ENCODE measurements at regions not wholly inside any gene's neighbourhood (a gene's known extent, or its start where the extent isn't known, plus 50 kb on each side); places are given as distances from the start of the nearest gene placed in this dataset.

DNA sequence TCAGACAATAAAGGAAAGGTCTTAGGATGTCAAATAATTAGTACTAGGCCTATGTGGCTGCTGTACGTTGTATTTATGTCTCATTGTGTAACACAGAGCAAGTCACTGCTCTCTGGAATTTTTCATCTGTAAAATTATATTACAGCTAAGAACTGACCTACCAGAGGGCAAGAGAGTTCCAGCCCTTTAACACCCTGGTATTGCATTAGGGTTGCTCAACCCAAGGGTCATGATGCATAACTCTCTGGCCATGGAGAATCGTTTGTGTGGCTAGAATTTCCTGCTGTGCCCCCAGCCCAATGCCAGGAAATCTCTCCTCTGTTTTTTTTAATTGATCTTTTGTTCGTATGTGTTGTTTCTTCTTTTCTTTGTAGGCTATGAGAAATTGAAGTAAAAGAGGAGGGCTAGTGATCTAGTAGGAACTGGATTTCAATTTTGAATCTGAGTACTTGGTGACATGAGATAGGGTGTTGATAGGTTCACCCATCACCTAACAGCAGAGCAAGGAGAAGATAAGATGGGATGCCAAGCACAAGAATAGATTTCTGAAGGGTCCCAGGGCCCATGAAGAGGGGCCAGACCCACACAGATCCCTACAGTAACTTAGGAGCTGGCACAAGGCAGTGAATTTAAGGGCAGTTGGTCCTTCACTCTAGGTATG, 571.2 kb upstream of the TNP1 start:
- H3K27me3 ChIP-seq (ENCODE audit: control insufficient read depth, insufficient read depth, low read length), result 0 out of 2 replicates have a peak, but pooled peaks cover 7% of the 10 kb centered on the region
- peaks cover 13% of the 10 kb centered on the region for H3K4me1 ChIP-seq (ENCODE audit: control insufficient read depth, insufficient read depth, low read length)
- no peak overlapping the region for H3K27ac ChIP-seq (ENCODE audit: low read depth, low read length)
- no peak overlapping the region for H3K4me3 ChIP-seq (ENCODE audit: low read depth, low read length)
- H3K36me3 ChIP-seq (ENCODE audit: control insufficient read depth, insufficient read depth, low read length), result no peaks in the 10 kb centered on the region
- no peaks in the 10 kb centered on the region for H3K9me3 ChIP-seq (ENCODE audit: control insufficient read depth, insufficient read depth, low read length)
- no peak overlapping the region for H3K9ac ChIP-seq (ENCODE audit: low read depth, low read length)

DNA sequence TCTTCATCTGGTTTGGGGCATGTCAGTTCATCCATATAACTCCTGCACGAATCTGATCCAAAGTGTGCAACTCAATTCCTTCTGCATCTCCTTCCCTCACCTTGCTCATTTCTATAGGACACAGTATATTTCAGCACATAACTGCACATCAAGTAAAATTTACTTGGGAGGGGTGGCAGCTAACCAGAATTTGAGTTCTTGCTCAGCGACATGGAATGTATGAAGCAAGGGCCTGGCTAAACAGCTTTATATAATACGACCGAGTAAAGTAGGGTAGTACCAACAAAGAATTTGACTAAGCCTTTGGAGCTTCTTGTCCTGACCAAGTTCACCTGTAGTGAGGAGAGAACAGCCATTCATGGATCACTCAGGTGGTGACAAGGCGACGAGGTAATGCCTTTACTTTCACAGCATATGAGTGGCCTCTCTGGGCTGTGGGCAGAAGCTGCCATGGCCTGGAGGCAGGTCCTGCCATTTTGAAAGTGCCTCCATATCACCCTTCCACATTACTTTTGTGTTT, 570.2 kb upstream of the TNP1 start:
- Histone ChIP-seq H3K4me1 (ENCODE audit: control insufficient read depth, insufficient read depth, low read length) (peaks cover 13% of the 10 kb centered on the region), H3K4me3 (ENCODE audit: low read depth, low read length) (no peak overlapping the region), H3K36me3 (ENCODE audit: control insufficient read depth, insufficient read depth, low read length) (no peaks in the 10 kb centered on the region), H3K9ac (ENCODE audit: low read depth, low read length) (no peak overlapping the region), H3K9me3 (ENCODE audit: control insufficient read depth, insufficient read depth, low read length) (no peaks in the 10 kb centered on the region), H3K27ac (ENCODE audit: low read depth, low read length) (no peak overlapping the region), H3K27me3 (ENCODE audit: control insufficient read depth, insufficient read depth, low read length) (0 out of 2 replicates have a peak, but pooled peaks cover 7% of the 10 kb centered on the region)

DNA sequence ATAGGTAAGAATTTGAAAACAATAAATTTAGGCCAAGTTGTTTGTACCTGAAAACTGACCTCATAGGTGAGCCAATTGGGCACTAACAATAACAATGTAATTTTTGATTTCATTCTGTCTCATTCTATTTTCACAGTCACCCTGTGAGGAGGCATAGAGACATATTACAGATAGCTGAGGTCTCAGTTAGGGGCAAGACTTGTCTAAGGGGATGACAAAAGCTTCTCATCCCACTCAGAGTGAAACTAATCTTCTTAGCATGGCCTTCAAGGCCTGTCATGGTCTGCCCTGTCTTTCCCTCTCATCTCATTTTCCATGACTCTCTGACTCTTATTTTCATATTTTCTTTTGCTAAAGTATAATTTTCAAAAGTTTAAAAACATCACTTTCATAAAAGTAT, 562.0 kb upstream of the TNP1 start:
- H3K4me1 ChIP-seq (ENCODE audit: control insufficient read depth, insufficient read depth, low read length), result no peaks in the 10 kb centered on the region
- no peaks in the 10 kb centered on the region for H3K27me3 ChIP-seq (ENCODE audit: control insufficient read depth, insufficient read depth, low read length)
- no peak overlapping the region for H3K27ac ChIP-seq (ENCODE audit: low read depth, low read length)
- H3K9me3 ChIP-seq (ENCODE audit: control insufficient read depth, insufficient read depth, low read length), result no peaks in the 10 kb centered on the region
- H3K36me3 ChIP-seq (ENCODE audit: control insufficient read depth, insufficient read depth, low read length), result no peaks in the 10 kb centered on the region
- no peak overlapping the region for H3K9ac ChIP-seq (ENCODE audit: low read depth, low read length)
- no peak overlapping the region for H3K4me3 ChIP-seq (ENCODE audit: low read depth, low read length)

DNA sequence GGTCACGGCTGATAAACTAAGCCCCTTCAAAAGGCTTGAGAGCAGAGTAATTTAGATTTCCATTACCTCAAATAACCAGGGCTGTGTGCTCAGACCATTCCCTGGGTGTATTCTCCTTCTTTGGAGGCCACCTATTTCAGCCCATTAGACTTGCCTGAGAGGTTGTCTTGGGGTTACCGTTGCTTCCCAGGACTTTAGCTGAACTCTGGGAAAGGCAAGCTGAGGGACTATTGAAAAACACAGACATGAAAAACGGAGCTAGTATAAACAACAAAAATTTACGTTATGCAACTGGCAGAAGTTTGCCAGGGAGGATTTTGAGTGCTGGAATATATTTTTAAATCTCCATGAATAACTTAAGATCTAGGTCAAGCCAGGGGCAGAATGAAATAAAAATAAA, 561.0 kb upstream of the TNP1 start:
- no peak overlapping the region for H3K4me3 ChIP-seq (ENCODE audit: low read depth, low read length)
- no peaks in the 10 kb centered on the region for H3K4me1 ChIP-seq (ENCODE audit: control insufficient read depth, insufficient read depth, low read length)
- H3K27ac ChIP-seq (ENCODE audit: low read depth, low read length), result no peak overlapping the region
- H3K27me3 ChIP-seq (ENCODE audit: control insufficient read depth, insufficient read depth, low read length), result no peaks in the 10 kb centered on the region
- H3K9me3 ChIP-seq (ENCODE audit: control insufficient read depth, insufficient read depth, low read length), result no peaks in the 10 kb centered on the region
- no peaks in the 10 kb centered on the region for H3K36me3 ChIP-seq (ENCODE audit: control insufficient read depth, insufficient read depth, low read length)
- H3K9ac ChIP-seq (ENCODE audit: low read depth, low read length), result no peak overlapping the region

DNA sequence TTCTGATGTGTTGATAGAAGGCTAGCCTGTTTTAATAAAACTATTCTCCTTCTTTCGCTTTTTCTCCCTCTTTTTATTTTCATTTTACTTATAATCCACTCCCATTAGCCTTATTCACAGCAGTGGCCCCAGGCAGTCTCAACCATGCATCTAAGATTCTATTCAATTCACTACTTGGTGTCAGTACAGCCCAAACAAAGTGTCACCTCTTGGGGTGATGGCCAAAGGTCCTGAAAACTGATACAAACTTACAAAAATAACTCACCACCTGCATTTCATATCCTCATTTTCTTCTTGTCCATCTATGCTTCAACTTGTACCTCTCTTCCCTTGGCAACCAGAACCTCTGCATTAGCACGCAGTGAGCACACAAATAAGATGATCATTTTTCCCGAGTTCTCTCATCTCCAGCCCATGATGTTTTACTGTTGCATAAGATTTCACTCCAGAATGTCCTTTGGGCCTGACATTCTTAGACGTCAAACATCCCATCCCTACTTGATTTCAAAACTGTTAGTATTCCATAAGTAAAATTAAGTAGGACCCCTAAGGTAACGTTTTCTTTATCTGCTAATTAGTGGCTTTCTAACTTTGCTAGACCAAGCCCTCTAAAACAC, 559.3 kb upstream of the TNP1 start:
- H3K9me3 ChIP-seq (ENCODE audit: control insufficient read depth, insufficient read depth, low read length), result no peaks in the 10 kb centered on the region
- no peak overlapping the region for H3K9ac ChIP-seq (ENCODE audit: low read depth, low read length)
- no peak overlapping the region for H3K4me3 ChIP-seq (ENCODE audit: low read depth, low read length)
- H3K36me3 ChIP-seq (ENCODE audit: control insufficient read depth, insufficient read depth, low read length), result no peaks in the 10 kb centered on the region
- no peaks in the 10 kb centered on the region for H3K27me3 ChIP-seq (ENCODE audit: control insufficient read depth, insufficient read depth, low read length)
- H3K27ac ChIP-seq (ENCODE audit: low read depth, low read length), result no peak overlapping the region
- no peaks in the 10 kb centered on the region for H3K4me1 ChIP-seq (ENCODE audit: control insufficient read depth, insufficient read depth, low read length)

DNA sequence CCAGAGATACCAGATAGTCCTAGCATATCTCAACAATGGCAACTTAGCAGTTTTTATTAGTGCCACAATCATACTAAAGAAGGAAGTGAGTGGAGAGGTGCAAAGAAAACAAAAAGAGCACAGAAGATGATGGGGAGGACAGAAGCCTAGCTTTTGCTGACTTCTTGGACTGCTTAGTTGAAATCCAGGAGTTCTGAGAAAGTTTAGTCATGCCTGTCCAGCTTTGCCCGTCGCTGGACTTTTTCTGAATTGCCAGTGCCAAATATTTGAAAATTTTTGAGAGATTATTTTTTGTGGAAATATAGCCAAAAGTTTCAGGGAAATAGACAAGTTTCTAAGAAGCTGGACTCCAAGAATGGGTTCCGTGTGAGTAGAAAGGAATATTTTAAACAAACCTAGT, 558.7 kb upstream of the TNP1 start:
- Histone ChIP-seq H3K4me1 (ENCODE audit: control insufficient read depth, insufficient read depth, low read length) (no peaks in the 10 kb centered on the region), H3K9ac (ENCODE audit: low read depth, low read length) (no peak overlapping the region), H3K4me3 (ENCODE audit: low read depth, low read length) (no peak overlapping the region), H3K27me3 (ENCODE audit: control insufficient read depth, insufficient read depth, low read length) (no peaks in the 10 kb centered on the region), H3K9me3 (ENCODE audit: control insufficient read depth, insufficient read depth, low read length) (no peaks in the 10 kb centered on the region), H3K27ac (ENCODE audit: low read depth, low read length) (no peak overlapping the region), H3K36me3 (ENCODE audit: control insufficient read depth, insufficient read depth, low read length) (no peaks in the 10 kb centered on the region)

DNA sequence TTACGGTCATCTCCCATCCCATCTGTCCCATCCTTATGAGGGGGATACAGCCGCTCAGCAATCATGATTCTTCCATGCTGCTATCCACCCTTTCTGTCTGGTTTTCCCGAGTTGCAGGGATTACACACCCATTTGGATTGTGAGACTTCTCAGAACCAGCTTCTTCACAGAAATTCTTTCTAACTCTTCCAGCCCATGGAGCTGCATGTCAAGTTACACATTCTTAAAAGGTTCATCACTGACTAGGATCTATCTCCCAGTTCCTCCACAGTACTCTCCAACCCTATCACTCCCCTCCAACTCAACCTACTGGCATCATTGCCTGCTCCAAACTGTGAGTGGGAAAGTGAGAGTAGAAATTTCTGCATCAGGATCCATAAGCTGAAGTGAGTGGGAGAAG, 558.2 kb upstream of the TNP1 start:
- H3K9ac ChIP-seq (ENCODE audit: low read depth, low read length), result no peak overlapping the region
- no peak overlapping the region for H3K4me3 ChIP-seq (ENCODE audit: low read depth, low read length)

DNA sequence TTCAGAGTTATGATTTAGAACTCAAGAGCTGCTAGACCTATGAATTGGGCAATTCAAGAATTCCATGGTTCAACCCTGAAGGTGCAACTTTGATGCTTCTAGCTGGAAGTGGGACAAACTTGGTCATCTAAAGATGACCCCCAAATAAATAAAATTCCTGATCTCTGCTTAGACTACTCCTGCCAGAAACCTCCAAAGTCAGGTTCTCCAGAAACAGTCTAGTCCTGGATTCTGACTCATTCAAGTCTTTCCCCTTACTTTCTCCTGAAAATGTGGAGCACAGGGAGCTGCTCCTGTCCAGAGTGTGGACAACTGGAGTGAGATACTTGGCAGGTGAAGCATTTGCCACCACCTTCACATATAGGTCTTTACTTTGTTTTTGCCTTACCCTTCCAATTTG, 557.7 kb upstream of the TNP1 start:
- H3K9me3 ChIP-seq (ENCODE audit: control insufficient read depth, insufficient read depth, low read length), result no peaks in the 10 kb centered on the region
- H3K4me1 ChIP-seq (ENCODE audit: control insufficient read depth, insufficient read depth, low read length), result no peaks in the 10 kb centered on the region
- H3K4me3 ChIP-seq (ENCODE audit: low read depth, low read length), result no peak overlapping the region
- H3K36me3 ChIP-seq (ENCODE audit: control insufficient read depth, insufficient read depth, low read length), result no peaks in the 10 kb centered on the region
- no peak overlapping the region for H3K27ac ChIP-seq (ENCODE audit: low read depth, low read length)
- H3K9ac ChIP-seq (ENCODE audit: low read depth, low read length), result no peak overlapping the region
- H3K27me3 ChIP-seq (ENCODE audit: control insufficient read depth, insufficient read depth, low read length), result no peaks in the 10 kb centered on the region

More for the DNA sequence above, 558.2 kb upstream of the TNP1 start:
- Histone ChIP-seq H3K4me1 (ENCODE audit: control insufficient read depth, insufficient read depth, low read length) (no peaks in the 10 kb centered on the region), H3K9me3 (ENCODE audit: control insufficient read depth, insufficient read depth, low read length) (no peaks in the 10 kb centered on the region), H3K27ac (ENCODE audit: low read depth, low read length) (no peak overlapping the region), H3K27me3 (ENCODE audit: control insufficient read depth, insufficient read depth, low read length) (no peaks in the 10 kb centered on the region), H3K36me3 (ENCODE audit: control insufficient read depth, insufficient read depth, low read length) (no peaks in the 10 kb centered on the region)

DNA sequence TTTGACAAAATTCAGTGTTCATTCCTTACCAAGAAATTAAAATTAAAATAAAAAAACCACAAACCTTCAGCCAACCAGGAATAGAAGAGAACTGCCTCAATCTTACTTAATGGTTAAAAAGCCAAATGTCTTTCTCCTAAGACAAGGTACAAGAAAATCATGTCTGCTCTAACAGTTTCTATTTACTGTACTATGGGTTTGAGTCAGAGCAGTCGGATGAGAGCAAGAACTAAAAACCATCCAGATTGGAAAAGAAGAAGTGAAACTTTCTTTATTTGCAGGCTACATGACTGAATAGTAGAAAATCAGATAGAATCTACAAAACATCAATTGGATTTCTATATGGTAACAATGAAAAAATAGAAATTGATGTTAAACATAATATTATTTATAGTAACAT, 555.5 kb upstream of the TNP1 start:
- Histone ChIP-seq H3K4me3 (ENCODE audit: low read depth, low read length) (no peak overlapping the region), H3K36me3 (ENCODE audit: control insufficient read depth, insufficient read depth, low read length) (no peaks in the 10 kb centered on the region), H3K9me3 (ENCODE audit: control insufficient read depth, insufficient read depth, low read length) (no peaks in the 10 kb centered on the region), H3K9ac (ENCODE audit: low read depth, low read length) (no peak overlapping the region), H3K27ac (ENCODE audit: low read depth, low read length) (no peak overlapping the region), H3K27me3 (ENCODE audit: control insufficient read depth, insufficient read depth, low read length) (no peaks in the 10 kb centered on the region), H3K4me1 (ENCODE audit: control insufficient read depth, insufficient read depth, low read length) (no peaks in the 10 kb centered on the region)

DNA sequence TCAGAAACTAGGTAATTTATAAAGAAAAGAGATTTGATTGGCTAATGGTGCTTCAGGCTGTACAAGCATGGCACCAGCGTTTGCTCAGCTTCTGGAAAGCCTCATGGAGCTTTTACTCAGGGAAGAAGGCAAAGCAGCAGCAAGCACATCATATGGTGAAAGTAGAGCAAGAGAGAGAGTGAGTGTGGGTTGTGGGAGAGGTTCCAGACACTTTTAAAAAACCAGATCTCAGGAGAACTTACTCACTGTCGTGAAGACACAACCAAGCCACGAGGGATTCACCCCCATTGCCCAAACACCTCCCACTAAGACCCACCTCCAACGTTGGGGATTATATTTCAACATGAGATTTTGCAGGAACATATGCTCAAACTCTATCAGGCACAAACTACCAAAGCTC, 554.6 kb upstream of the TNP1 start:
- H3K4me3 ChIP-seq (ENCODE audit: low read depth, low read length), result no peak overlapping the region
- no peaks in the 10 kb centered on the region for H3K27me3 ChIP-seq (ENCODE audit: control insufficient read depth, insufficient read depth, low read length)
- H3K4me1 ChIP-seq (ENCODE audit: control insufficient read depth, insufficient read depth, low read length), result no peaks in the 10 kb centered on the region
- H3K36me3 ChIP-seq (ENCODE audit: control insufficient read depth, insufficient read depth, low read length), result no peaks in the 10 kb centered on the region
- no peak overlapping the region for H3K27ac ChIP-seq (ENCODE audit: low read depth, low read length)
- H3K9ac ChIP-seq (ENCODE audit: low read depth, low read length), result no peak overlapping the region
- no peaks in the 10 kb centered on the region for H3K9me3 ChIP-seq (ENCODE audit: control insufficient read depth, insufficient read depth, low read length)

DNA sequence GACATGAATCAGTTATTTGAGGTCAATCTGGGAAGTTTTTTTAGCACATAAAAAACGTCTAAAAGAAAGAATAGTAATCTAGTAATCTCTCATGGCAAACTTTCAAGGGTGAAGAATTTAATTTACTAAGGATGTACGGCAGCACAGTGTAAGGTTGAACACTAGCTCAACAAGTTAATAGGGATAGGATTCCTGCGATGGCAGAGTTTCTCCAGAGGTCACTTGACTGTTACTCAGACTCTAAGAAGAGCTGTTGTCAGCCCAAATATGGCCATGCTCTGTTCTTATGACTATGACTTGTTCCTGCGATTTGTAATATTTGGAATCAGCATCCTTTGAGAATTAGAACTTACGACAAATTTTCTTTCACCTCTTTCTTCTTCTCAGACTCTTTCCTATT, 553.3 kb upstream of the TNP1 start:
- Histone ChIP-seq H3K9me3 (ENCODE audit: control insufficient read depth, insufficient read depth, low read length) (no peaks in the 10 kb centered on the region), H3K9ac (ENCODE audit: low read depth, low read length) (no peak overlapping the region), H3K36me3 (ENCODE audit: control insufficient read depth, insufficient read depth, low read length) (no peaks in the 10 kb centered on the region), H3K4me3 (ENCODE audit: low read depth, low read length) (no peak overlapping the region), H3K4me1 (ENCODE audit: control insufficient read depth, insufficient read depth, low read length) (no peaks in the 10 kb centered on the region), H3K27me3 (ENCODE audit: control insufficient read depth, insufficient read depth, low read length) (no peaks in the 10 kb centered on the region), H3K27ac (ENCODE audit: low read depth, low read length) (no peak overlapping the region)
